GM21717 (cell line): ENCODE measurements at regions not wholly inside any gene's neighbourhood (a gene's known extent, or its start where the extent isn't known, plus 50 kb on each side); places are given as distances from the start of the nearest gene placed in this dataset.
"Not testable (repeated sequence)": the region's sequence is repeated elsewhere in the genome, so short reads cannot be mapped to it uniquely, and the experiment has no call there.

Experiments
- ATAC-seq: cut with Tn5 transposase; IDR thresholded peaks from one replicate; pipeline ENCODE4 v1.9.1; 2021; ENCODE audit warnings: mild to moderate bottlenecking, moderate library complexity; ENCODE audit not compliant: unreplicated experiment

DNA sequence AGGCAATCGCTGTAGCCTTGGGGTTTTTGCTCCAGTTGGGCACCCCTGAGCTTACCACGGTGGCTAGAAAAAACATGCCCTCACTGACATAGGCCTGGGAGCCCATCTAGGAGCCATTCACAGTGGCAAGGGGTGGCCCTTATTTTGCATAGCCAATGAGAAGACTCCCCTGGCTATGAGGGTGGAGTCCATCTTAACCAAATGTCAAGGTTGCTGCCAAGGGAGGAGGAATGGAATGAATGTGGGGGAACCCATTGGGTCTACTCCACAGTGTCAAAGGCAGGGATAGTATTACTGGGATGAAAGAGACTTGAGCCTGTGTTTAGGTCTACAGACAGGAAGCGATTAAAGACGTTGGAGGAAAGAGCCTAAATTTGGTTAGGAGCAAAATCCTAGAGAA lies 295.7 kb upstream of the PLGLB2 start:
- not testable (repeated sequence) for ATAC-seq

DNA sequence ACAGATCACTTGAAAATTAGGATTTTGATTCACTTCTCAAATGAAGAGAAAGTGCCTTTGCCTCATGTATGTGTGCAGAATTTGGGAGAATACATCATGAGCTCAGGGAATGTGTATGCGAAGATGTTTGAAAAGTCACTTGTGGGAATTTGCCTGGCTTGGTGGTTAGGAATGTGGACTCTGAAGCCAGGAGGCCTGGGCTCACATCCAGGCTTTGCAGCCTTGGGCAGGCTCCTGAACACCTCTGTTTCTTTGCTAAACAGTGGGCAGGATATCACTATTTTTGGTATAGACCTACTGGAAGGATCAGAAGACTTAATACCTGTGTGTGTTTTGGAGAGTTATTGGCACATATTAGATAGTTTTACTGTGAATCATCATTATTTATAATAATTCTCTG lies 295.0 kb upstream of the PLGLB2 start:
- ATAC-seq, result not testable (repeated sequence)

DNA sequence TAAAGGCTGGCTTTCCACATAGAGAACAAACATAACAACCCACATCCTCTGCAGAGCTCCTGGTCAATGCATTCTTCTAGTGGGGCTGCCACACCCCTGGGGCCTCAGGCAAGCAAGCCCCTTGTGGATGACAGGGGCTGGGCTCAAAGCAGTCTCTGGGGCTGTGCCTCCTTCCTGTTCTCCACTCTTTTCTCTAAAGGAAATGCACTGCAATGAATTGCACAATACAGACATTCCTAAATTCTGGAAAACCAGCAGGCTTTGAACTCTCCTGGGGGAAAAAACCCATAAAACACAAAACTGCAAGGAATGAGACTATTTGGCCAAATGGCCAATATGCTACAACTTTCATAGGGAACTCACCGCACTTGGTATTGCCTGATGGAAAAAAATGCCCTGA lies 293.9 kb upstream of the PLGLB2 start:
- ATAC-seq, result not testable (repeated sequence)

DNA sequence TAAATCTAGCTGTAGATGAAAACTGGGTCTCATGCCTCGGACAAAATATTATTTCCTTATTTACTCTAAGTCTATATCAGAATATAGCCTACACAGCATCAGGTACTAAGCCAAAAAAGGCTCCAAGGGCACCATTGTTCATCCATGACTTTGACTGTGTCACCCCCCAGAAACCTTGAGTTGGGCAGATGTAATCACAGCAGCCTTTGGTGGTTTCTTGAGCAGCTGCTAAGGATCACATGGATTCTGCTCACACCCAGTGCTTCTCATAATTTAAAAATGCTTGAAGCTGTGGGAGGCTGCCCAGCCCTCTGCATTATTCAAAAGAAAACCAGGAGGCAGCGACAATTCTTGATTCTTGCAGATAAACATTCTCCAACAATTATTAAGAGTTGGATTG lies 293.5 kb upstream of the PLGLB2 start:
- not testable (repeated sequence) for ATAC-seq

DNA sequence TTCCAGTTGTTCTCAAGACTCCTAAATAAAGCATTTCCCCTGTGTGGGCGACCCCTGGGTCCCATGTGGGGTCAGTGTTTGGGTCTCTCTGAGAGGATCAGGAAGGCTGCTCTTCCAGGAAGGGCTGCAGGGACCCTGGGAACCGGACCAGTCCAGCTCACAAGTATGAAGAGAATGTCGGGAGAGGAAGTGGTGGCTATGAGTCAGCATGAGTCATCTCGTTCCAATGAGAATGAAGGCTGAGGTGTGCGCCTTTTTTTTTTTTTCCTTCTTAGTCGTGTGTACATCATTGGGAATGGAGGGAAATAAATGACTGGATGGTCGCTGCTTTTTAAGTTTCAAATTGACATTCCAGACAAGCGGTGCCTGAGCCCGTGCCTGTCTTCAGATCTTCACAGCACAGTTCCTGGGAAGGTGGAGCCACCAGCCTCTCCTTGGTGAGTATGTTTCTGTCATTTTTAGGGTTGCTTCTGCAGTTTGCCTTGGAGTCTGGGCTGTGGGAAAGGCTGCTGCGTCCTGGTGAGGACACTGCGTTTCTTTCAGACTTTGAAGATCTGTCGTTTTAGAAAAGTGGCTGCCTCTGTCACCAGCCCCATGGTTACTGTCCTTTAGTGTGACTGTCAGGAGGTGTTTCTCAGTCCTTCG lies 292.6 kb upstream of the PLGLB2 start:
- ATAC-seq, result peak; percentile 39

DNA sequence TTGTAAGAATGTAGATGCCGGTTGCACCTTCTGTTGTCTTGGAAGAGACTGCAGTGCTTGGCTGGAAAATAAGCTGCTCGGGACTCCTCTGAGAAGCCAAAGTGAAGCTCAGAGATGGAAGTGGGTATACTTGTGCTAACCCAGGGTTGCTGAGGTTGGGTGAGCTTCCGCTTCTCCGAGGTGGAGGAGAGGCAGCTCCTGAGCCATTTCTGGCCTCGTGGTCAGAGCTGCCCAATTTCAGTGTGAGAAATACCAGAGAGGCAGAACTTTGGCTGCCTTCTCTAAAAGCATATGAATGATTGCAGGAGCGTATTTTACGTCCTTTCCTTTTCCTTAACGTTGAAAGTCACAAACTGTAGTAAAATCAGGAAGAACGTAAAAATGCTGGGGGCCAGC lies 292.0 kb upstream of the PLGLB2 start:
- peak; percentile 39 for ATAC-seq

DNA sequence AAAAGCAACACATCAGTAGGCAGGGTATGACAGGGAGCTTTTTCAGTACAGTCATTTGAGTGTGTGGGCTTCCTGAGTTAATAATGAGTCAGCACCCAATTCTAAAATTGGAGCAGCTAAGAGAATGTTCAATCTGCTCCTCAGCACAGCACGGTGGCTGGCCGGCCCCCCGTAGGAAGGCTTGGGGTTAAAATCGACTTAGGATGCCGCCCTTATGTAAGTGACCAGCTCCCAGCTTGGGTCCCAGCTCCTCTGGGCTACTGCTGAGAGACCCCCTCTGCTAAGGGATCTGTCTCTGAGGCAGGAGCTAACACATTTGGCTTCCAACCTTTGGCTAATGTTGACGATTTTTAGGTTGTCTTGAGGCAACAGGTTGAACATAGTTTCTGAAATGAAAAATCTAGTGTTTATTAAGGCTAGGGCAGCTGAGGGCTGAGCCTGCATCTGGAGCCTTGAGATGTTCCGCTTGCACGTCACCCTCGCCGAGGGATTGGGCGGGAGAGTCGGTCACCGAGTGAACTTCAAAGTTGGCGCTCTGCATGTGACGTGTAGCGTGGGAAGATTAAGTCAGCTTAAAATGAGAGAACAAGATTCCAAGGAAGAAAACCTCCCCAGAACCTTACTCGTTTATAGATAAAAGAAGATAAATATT lies 291.3 kb upstream of the PLGLB2 start:
- ATAC-seq, result peak; percentile 80

DNA sequence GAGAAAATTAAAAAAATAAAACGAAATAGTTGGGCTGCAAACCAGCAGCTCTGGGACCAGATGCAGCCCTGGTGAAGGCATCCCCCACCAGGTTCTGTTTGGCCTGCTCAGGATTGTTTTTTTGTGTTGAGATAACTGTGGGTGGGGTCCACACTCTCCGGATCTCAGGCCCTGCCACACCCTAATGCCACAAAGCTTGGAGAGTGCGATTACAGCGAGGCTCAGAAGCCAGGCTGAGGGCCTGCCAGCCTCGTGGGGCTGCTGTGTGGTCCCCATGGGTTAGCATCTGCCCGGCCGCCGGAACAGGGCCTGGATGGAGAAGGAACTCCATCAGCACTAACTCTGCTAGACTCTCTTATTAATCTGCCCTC lies 290.8 kb upstream of the PLGLB2 start:
- not testable (repeated sequence) for ATAC-seq

DNA sequence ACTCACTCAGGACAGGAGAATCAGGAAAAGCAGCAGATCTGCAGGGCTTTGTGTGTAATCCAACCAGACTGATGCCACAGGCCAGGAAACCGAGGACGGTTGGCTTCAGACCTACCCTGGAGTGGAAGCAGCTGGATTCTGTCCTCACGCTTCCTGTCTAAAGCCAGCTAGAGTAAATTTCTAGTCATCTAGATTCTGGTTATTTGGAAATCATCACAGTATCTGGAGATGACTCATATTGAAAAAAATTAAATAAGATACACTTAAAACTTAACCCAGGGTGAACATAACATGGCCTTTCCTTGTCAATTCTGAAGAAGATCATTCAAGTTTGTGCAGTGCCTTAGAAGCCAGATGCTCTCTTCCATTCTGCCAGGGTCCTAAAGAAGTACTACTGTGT lies 288.9 kb upstream of the PLGLB2 start:
- ATAC-seq, result not testable (repeated sequence)

DNA sequence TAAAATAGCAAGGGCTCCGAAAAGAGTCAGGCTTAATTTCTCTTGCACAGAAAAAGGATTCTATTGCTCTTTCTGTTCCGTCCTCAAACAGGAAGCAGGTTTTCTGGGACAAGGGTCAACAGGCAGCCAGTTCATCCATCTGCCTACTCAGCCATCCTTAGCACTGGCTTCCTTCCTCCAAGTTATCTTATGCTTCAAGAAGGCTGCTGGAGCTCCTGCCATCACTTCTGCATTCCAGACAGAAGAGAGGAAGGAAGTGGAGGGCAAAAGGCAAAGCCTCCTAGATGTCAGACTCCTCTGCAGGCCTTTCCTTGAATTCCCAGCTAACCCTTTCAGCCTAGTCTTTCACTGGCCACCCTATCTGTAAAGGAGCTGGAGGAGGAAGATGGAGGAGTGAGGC lies 287.8 kb upstream of the PLGLB2 start:
- not testable (repeated sequence) for ATAC-seq

DNA sequence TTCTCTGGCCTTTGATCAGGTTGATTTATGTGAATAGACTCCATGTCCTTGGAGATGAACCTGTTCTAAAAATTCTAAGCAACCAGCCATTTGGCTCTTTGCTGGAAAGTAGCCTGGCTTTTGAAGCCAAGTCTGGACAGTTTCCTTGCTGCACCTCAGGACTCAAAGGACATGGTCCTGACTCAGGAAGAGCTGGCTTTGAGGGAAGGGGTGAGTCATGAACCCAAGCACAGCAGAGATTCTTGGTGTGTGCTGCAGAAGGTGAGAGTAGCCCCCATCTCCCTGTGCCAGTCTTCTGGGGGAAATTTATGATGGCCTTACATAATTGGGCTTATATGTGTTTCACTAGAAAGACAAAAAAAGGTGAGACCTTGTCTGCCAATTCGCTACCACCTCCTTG lies 287.2 kb upstream of the PLGLB2 start:
- ATAC-seq, result not testable (repeated sequence)

DNA sequence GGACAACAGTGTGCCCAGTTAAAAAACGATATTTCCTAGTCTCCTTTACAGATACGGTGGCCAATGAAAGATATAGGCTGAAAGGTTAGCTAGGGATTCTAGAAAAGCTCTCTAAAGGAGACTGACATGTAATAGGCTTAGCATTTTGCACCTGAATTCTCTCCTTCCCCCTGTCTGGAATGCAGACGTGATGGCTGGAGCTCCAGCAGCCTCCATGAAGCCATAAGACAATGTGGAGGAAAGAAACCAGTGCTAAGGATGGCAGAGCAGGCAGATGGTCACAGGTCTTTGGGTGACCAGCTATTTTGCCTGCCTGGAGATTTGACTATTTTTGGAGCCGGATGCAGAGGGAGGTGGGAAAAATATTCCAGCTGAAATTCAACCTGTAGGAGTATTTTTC lies 286.2 kb upstream of the PLGLB2 start:
- not testable (repeated sequence) for ATAC-seq

DNA sequence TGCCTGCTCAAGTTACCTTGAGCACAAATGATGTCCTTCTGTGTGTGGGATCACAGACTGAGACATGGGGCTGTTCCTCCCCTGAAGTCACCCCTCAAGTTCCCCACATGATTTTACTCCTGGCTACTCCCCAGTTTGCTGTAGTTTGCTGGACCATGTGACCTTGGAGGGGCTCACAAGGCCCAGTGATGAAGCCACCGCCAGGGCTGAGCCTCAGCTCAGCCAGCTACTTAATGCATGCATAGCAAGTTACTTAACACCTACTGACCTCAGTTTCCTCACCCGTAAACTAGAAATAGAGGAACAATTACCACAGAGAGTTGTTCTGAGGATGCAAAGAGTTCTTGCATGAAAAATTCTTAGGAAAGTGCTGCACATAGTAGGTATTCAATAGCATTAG lies 283.7 kb upstream of the PLGLB2 start:
- ATAC-seq, result not testable (repeated sequence)

DNA sequence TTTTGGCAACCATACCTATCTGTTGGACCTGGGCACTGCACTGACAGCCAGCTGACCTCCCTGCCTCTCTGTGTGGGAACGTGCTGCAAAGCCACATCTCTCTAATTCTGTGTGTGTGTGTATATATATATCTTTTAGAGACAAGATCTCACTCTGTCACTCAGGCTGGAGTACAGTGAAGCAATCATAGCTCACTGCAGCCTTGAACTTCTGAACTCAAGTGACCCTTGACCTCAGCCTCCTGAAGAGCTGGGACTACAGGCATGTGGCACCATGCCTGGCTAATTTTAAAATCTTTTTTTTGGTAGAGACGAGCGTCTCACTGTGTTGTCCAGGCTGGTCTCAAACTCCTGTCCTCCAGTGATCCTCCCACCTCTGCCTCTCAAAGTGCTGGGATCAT lies 282.2 kb upstream of the PLGLB2 start:
- not testable (repeated sequence) for ATAC-seq

DNA sequence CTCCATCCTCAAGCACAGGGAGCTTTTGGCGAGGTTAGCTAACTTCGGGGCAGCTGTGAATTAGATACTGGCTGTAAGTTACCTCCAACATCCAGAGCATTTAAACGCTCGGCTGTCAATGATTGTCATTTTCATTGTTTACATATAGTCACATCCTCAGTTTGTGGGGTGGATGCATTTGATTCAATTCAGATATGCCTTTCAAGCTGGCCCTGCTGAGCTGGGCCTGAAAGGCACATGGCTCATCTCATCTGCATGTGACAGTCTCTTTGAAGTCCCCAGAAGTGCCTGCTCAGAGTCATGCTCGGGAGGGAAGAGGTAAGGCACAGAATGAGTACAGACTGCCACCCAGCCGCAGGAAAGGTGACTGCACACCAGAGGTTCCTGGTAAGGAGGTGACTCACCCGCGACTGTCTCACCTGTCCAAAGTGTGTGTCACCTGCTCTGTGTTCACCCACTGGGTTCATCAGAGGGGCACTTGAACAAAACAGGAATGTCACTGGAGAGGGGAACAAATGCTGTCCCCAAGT lies 281.2 kb upstream of the PLGLB2 start:
- peak; percentile 41 for ATAC-seq

DNA sequence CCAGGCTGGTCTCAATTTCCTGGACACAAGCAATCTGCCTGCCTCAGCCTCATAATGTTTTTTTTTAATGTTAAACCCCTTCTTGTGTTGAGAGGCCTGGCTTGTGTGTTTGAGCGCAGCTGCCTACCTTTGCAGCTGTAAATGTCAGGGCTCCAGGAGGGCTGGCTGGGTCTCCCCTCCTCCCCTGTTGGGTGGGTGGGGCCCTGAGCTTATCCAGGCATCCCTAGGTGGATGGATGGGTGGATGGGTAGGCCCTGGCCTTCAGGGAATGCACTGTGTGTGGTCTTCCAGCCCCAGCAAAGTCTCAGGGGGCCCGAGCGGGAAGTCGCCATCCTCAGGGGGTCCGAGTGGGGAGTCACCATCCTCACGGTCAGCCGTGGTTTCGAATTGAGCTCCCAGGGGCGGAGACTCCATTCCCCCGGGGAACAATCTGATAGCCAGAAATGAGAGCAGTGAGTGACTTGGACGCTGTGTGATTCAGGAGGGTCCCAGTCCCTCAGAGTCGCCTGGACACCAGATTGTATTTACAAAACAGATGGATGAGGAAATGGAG lies 279.4 kb upstream of the PLGLB2 start:
- ATAC-seq, result not testable (repeated sequence)

DNA sequence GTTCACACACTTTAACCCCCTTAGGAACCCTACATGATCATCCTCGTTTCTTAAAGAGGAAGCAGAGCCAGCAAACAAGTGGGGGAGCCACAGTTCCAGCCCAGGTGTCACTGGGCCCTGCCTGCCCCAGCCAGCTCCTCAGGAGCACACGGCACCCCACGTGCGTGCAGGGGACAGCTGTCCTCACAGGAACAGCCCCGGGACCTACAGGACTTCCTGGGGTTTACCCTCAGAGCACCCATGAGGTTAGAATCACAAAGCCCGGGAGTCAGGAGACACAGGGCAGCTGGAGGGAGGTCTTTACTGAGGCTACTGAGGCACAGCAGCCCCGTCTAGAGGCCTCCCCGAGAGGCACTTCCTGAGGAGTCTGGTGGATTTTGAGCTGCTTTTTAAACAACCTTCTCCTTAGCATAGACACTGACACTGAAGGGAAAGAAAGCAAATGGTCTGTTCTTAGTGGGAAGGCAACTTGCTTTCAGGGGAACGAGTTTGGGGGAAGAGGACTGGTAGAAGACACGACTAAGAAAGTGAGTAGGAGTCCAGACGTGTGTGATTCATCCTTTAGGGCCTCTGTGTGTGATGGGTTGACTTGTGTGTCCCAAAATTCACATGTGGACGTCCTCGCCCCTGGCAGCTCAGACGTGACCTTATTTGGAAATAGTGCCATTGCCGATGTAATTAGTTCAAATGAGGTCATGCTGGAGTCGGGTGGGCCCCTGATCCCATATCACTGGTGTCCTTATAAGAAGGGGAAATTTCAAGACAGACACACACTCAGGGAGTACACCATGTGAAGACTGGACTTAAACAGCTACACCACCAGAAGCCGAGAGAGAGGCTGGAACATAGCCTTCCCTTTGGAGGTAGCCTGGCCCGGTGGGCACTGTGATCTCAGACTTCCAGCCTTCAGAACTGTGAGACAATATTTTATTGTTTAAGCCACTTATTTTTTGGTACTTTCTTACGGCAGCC lies 278.4 kb upstream of the PLGLB2 start:
- peak; percentile 45 for ATAC-seq

DNA sequence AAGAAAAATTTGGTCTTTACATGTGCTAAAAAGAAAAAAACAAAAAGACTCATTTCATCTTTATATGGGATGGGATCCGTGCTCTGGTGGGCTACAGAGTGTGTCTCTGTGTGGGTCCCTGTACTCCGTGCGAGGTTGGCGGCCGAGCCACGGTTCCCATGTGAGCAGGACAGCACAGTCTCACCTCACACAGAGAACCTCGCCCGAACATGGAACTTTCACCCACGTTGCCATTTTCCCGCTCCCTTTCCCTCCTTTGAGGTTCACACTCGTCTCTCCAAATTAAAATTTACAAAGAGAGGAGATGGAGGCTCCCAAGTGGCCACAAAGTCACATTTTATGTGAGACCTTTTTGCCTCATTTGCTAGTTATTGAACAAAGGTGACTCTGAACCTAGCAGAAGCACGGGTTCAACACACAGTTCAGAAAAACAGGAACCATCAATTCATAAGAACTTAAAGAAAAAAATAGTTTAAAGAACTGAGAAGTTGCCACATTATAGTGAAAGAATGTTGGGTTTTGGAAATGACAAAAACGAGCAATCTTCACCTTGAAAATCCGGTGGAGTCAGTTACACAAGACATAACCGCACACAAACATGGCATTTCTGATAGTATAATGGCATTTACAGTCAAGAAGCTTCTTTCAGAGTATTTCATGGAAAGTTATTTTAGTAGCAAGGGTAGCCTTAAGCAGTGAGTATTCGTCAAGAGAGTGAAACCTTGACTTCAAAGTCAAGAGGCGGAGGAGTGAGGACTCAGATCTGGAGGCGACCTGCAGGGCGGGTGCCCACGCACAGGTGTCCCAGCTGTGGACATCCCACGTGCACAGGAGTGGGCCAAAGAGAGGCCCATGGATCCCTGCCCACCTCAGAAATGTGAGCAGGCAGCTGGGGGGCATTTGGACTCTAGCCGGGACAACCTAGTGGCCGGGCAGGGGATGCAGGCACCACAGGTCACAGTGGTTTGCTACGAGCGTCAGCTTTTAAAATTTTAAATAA lies 277.2 kb upstream of the PLGLB2 start:
- ATAC-seq, result peak; percentile 51

DNA sequence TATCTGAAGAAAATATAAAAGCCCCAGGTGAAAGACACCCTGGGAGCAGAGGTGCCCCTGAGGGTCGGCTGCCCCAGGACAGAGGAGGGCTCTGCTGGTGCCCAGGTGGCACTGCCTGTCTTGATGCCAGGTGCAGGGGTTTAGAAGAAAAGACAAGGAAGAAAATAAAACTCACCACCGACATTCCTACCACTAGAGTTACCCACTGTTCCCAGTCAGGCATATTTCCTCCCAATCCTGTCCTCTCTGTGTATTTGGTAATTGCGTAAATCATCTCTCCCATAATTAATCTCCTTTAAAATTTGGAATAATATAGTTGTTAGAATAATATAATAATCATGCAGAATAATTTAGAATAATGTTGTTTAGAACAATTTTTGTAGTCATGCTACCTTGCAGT lies 276.4 kb upstream of the PLGLB2 start:
- not testable (repeated sequence) for ATAC-seq
